IMR-90 (cell line): ENCODE measurements at regions not wholly inside any gene's neighbourhood (a gene's known extent, or its start where the extent isn't known, plus 50 kb on each side); places are given as distances from the start of the nearest gene placed in this dataset.

Experiments used
- ATAC-seq: fragments of 200-7000 bp; cut with Tn5 transposase; 2 replicates; pipeline ENCODE4 v1.9.1; 2020; ENCODE audit warnings: low read depth, mild to moderate bottlenecking, moderate library complexity
- BruUV-seq: library from RNA; stranded (reverse); fragments of 400-500 nt; replicated peaks from 2 replicates; lab custom pipeline; 2021; lab: Mats Ljungman, UMichigan
- CTCF ChIA-PET: fragments of 300-600 bp; formaldehyde crosslinking; extraction: SDS; loops from one replicate; lab custom pipeline; 2021; ENCODE audit warnings: antibody characterized with exemption; lab: Yijun Ruan, JAX
- POLR2A ChIA-PET: fragments of 300-600 bp; sonication (Branson Sonifier 250); formaldehyde crosslinking; loops from one replicate; lab custom pipeline; 2022; ENCODE audit warnings: antibody characterized with exemption; ENCODE audit not compliant: unreplicated experiment; lab: Charles Lee
- DNase-seq: peaks from one replicate; pipeline ENCODE4 v3.0.0; 2013
- H2AFZ ChIP-seq: replicated peaks from 2 replicates; pipeline ENCODE3; 2013; ENCODE audit warnings: low read length, mild to moderate bottlenecking; ENCODE audit not compliant: poor library complexity
- H2AK5ac ChIP-seq: 2 replicates; pipeline ENCODE4 v1.6.1; 2013; ENCODE audit warnings: low read depth, low read length, inconsistent platforms
- H2AK9ac ChIP-seq: replicated peaks from 2 replicates; pipeline ENCODE3; 2013; ENCODE audit warnings: mild to moderate bottlenecking, low read depth, low read length, moderate library complexity; ENCODE audit not compliant: poor library complexity
- H2BK120ac ChIP-seq: 2 replicates; pipeline ENCODE4 v1.6.1; 2013; ENCODE audit warnings: low read depth, low read length, inconsistent platforms
- H2BK15ac ChIP-seq: 3 replicates; pipeline ENCODE4 v1.6.1; 2013; ENCODE audit warnings: low read depth, low read length, inconsistent platforms
- H2BK20ac ChIP-seq: 2 replicates; pipeline ENCODE4 v1.6.1; 2013; ENCODE audit warnings: low read depth, mild to moderate bottlenecking, inconsistent platforms, low read length, moderate library complexity
- H2BK5ac ChIP-seq: 2 replicates; pipeline ENCODE4 v1.6.1; 2013; ENCODE audit warnings: mild to moderate bottlenecking, low read depth, low read length, inconsistent platforms; ENCODE audit not compliant: poor library complexity, severe bottlenecking
- H3K14ac ChIP-seq: replicated peaks from 2 replicates; pipeline ENCODE4 v1.6.1; 2013; ENCODE audit warnings: low read depth, low read length, inconsistent platforms
- H3K18ac ChIP-seq: 2 replicates; pipeline ENCODE4 v1.6.1; 2013; ENCODE audit warnings: low read depth, low read length, control low read depth
- H3K23ac ChIP-seq: 2 replicates; pipeline ENCODE4 v1.6.1; 2013; ENCODE audit warnings: low read depth, low read length, inconsistent platforms
- H3K27ac ChIP-seq: 2 replicates; pipeline ENCODE4 v1.5.1; 2013; ENCODE audit warnings: mild to moderate bottlenecking, control low read depth, low read length; ENCODE audit not compliant: insufficient read depth
- H3K27me3 ChIP-seq: 2 replicates; pipeline ENCODE4 v1.6.1; 2013; ENCODE audit warnings: low read length; ENCODE audit not compliant: control insufficient read depth, insufficient read depth
- H3K36me3 ChIP-seq: 2 replicates; pipeline ENCODE4 v1.6.1; 2013; ENCODE audit warnings: low read length, mixed read lengths; ENCODE audit not compliant: control insufficient read depth, insufficient read depth
- H3K4ac ChIP-seq: 2 replicates; pipeline ENCODE4 v1.6.1; 2013; ENCODE audit warnings: low read depth, low read length, inconsistent platforms
- H3K4me1 ChIP-seq: 2 replicates; pipeline ENCODE4 v1.6.1; 2013; ENCODE audit warnings: low read length, mixed read lengths; ENCODE audit not compliant: control insufficient read depth, insufficient read depth
- H3K4me2 ChIP-seq: 2 replicates; pipeline ENCODE4 v1.6.1; 2013; ENCODE audit warnings: low read depth, mild to moderate bottlenecking, control low read depth, low read length, moderate library complexity
- H3K4me3 ChIP-seq: 2 replicates; pipeline ENCODE4 v1.5.1; 2013; ENCODE audit warnings: low read depth, mild to moderate bottlenecking, control low read depth, low read length, moderate library complexity; ENCODE audit not compliant: insufficient read depth
- H3K56ac ChIP-seq: 2 replicates; pipeline ENCODE4 v1.6.1; 2013; ENCODE audit warnings: low read length, inconsistent platforms; ENCODE audit not compliant: insufficient read depth; ENCODE audit errors: extremely low read depth
- H3K79me1 ChIP-seq, 2 experiments: 2 replicates each; pipeline ENCODE4 v1.6.1; 2013; ENCODE audit warnings: low read length in 2 of 2, inconsistent platforms in 1 of 2, low read depth in 1 of 2
- H3K9ac ChIP-seq: 2 replicates; pipeline ENCODE4 v1.6.1; 2013; ENCODE audit warnings: low read depth, low read length, control low read depth
- H3K9me1 ChIP-seq: 2 replicates; pipeline ENCODE4 v1.6.1; 2013; ENCODE audit warnings: low read length, inconsistent platforms; ENCODE audit not compliant: insufficient read depth
- H3K9me3 ChIP-seq: 2 replicates; pipeline ENCODE4 v1.6.1; 2013; ENCODE audit warnings: low read length; ENCODE audit not compliant: control insufficient read depth, insufficient read depth
- H4K20me1 ChIP-seq: 2 replicates; pipeline ENCODE4 v1.6.1; 2013; ENCODE audit warnings: low read length, inconsistent platforms; ENCODE audit not compliant: insufficient read depth
- H4K5ac ChIP-seq: 2 replicates; pipeline ENCODE4 v1.6.1; 2013; ENCODE audit warnings: mild to moderate bottlenecking, low read depth, low read length, control low read depth
- H4K8ac ChIP-seq, 2 experiments: 2 replicates each; pipeline ENCODE4 v1.6.1; 2013; ENCODE audit warnings: low read depth in 2 of 2, low read length in 2 of 2, control low read depth in 1 of 2, inconsistent platforms in 1 of 2
- H4K91ac ChIP-seq: 2 replicates; pipeline ENCODE4 v1.6.1; 2013; ENCODE audit warnings: low read depth, low read length, inconsistent platforms; ENCODE audit not compliant: insufficient read depth
- FOS ChIP-seq: fragments of 150-350 bp; IDR thresholded peaks from 2 replicates; pipeline ENCODE4 v1.6.1; 2016; ENCODE audit warnings: low read depth, low read length
- MAZ ChIP-seq: IDR thresholded peaks from 2 replicates; pipeline ENCODE4 v1.6.1; 2012; ENCODE audit warnings: low read depth, mild to moderate bottlenecking, low read length, improper control_type of control experiment, moderate library complexity, borderline replicate concordance
- WGBS, 2 experiments: methylation state at CpG; one replicate each; pipeline versions ENCODE4 v1.1.5 to v1.1.7; 2013; ENCODE audit warnings: missing lambda C conversion rate in 2 of 2; ENCODE audit not compliant: insufficient read length in 1 of 2; ENCODE audit errors: extremely low coverage in 2 of 2; 5-methylcytosine and 5-hydroxymethylcytosine counted together
- dilution Hi-C: fragments of 300-500 bp; cut with HindIII; formaldehyde crosslinking; loops from one replicate; pipeline ENCODE4 v1.14.3; 2018; ENCODE audit warnings: low sequenced_read_pairs; ENCODE audit not compliant: unreplicated experiment
- in situ Hi-C: fragments of 300-500 bp; cut with MboI; formaldehyde crosslinking; loops from 3 replicates; pipeline ENCODE4 v1.14.3; 2019; ENCODE audit warnings: low sequenced_read_pairs, inconsistent platforms, mixed read lengths
- intact Hi-C: fragments of 100-400 bp; cut with micrococcal nuclease; formaldehyde crosslinking; loops from 2 replicates; pipeline ENCODE4 v1.10.0; 2022
- TF ChIP-seq, protein P1 (sequence below): fragments of 150-350 bp; IDR thresholded peaks from 2 replicates; pipeline ENCODE4 v1.6.1; 2017; ENCODE audit warnings: mild to moderate bottlenecking, antibody characterized with exemption, low read length, low read depth

DNA sequence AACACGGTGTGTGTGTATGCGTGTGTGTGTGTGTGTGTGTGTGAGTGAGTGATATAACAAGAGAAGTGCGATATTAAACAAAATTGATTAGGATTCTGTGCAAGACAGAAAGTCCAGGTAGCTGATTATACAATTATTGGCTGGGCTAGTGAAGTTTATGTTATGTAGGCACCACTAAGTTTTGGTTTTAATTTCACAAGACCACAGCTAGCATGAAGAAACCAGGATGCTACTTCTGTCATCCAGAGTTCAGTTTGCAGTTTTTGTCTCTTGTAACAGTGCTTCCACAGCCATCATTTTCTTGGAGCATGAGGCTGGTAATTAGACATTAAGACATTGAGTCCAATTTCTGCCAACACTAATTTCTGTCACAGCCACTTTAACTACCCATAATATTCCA, 1590.2 kb upstream of the B3GALT2 start:
- Histone ChIP-seq H3K9me1 (no peaks in the 10 kb centered on the region), H4K20me1 (no peaks in the 10 kb centered on the region), H2AK9ac (no peak overlapping the region), H2BK20ac (no peak overlapping the region), H2AFZ (no peak overlapping the region), H3K9ac (no peak overlapping the region), H2BK15ac (no peak overlapping the region), H3K27me3 (no peaks in the 10 kb centered on the region), H3K56ac (no peak overlapping the region), H4K5ac (no peak overlapping the region), H3K79me1 (no peaks in the 10 kb centered on the region), H3K36me3 (no peaks in the 10 kb centered on the region), H2BK5ac (no peak overlapping the region), H2BK120ac (no peak overlapping the region), H3K4me2 (no peak overlapping the region), H3K4me1 (no peaks in the 10 kb centered on the region), H3K18ac (no peak overlapping the region), H3K27ac (no peak overlapping the region), H3K23ac (no peak overlapping the region), H3K4ac (no peak overlapping the region), H3K9me3 (no peaks in the 10 kb centered on the region), H4K8ac (no peak overlapping the region), H2AK5ac (no peak overlapping the region), H4K91ac (no peak overlapping the region), H3K14ac (no peak overlapping the region), H3K4me3 (no peak overlapping the region)
- dilution Hi-C loops, result no loop called here
- in situ Hi-C loops, result no loop called here
- CTCF ChIA-PET, result no interaction called here
- BruUV-seq, result no TSS peak
- POLR2A ChIA-PET, result no interaction called here
- no peak for ATAC-seq
- 80% methylated on average over 1 of the region's 3 CpGs; no CpG with 5 or more reads in 1 of the 2 experiments for WGBS, 2 experiments
- DNase-seq, result no peak
- intact Hi-C loops, result no loop called here
- TF ChIP-seq, protein P1, sequence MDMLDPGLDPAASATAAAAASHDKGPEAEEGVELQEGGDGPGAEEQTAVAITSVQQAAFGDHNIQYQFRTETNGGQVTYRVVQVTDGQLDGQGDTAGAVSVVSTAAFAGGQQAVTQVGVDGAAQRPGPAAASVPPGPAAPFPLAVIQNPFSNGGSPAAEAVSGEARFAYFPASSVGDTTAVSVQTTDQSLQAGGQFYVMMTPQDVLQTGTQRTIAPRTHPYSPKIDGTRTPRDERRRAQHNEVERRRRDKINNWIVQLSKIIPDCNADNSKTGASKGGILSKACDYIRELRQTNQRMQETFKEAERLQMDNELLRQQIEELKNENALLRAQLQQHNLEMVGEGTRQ, result no peak
- TF ChIP-seq FOS (no peak), MAZ (no peak)
